Nephron (organoid): ENCODE measurements at regions not wholly inside any gene's neighbourhood (a gene's known extent, or its start where the extent isn't known, plus 50 kb on each side); places are given as distances from the start of the nearest gene placed in this dataset.

Source experiments
- H3K27ac Mint-ChIP-seq, 3 experiments: 2 replicates each; pipeline ENCODE4 v1.8.0; 2020; ENCODE audit warnings: mixed read lengths in 3 of 3, mild to moderate bottlenecking in 2 of 3, moderate library complexity in 1 of 3
- H3K27me3 Mint-ChIP-seq: 2 replicates; pipeline ENCODE4 v1.8.0; 2021; ENCODE audit warnings: low read depth, mild to moderate bottlenecking, moderate library complexity, mixed read lengths
- H3K36me3 Mint-ChIP-seq: 2 replicates; pipeline ENCODE4 v1.8.0; 2020; ENCODE audit warnings: low read depth, mixed read lengths
- H3K4me1 Mint-ChIP-seq: 2 replicates; pipeline ENCODE4 v1.8.0; 2020; ENCODE audit warnings: mixed read lengths
- H3K4me3 Mint-ChIP-seq, 3 experiments: 2 replicates each; pipeline ENCODE4 v1.8.0; 2020; ENCODE audit warnings: mild to moderate bottlenecking in 3 of 3, mixed read lengths in 3 of 3, moderate library complexity in 2 of 3
- H3K9me3 Mint-ChIP-seq: 2 replicates; pipeline ENCODE4 v1.8.0; 2020; ENCODE audit warnings: mixed read lengths
- CTCF ChIP-seq, 3 experiments: fragments of 200-600 bp; sonication (generic); IDR thresholded peaks; one replicate each; pipeline ENCODE4 v1.5.0; 2021; ENCODE audit warnings: antibody characterized with exemption in 3 of 3; ENCODE audit not compliant: unreplicated experiment in 3 of 3

- TF ChIP-seq CTCF (IDR thresholded peaks at IDR 0.05; ENCODE audit: unreplicated experiment in 3 of 3), result no peak
- peaks cover 27% of the 10 kb centered on the region for H3K27me3 Mint-ChIP-seq
- H3K9me3 Mint-ChIP-seq, result no peaks in the 10 kb centered on the region
- no peak overlapping the region for H3K4me3 Mint-ChIP-seq
- H3K27ac Mint-ChIP-seq, result peak overlapping the region in 1 of 3 experiments; percentile 27
- H3K36me3 Mint-ChIP-seq, result no peaks in the 10 kb centered on the region
- H3K4me1 Mint-ChIP-seq, result peaks cover 45% of the 10 kb centered on the region
Measured at GRCh38 chr22:27303718-27304117, 497.8 kb downstream of the MN1 start.

GRCh38 chr22:27306771-27307170 is 494.8 kb downstream of the MN1 start:
- no peak for TF ChIP-seq CTCF (IDR thresholded peaks at IDR 0.05; ENCODE audit: unreplicated experiment in 3 of 3)
- Mint-ChIP-seq H3K27me3 (peaks cover 10% of the 10 kb centered on the region), H3K36me3 (no peaks in the 10 kb centered on the region), H3K9me3 (no peaks in the 10 kb centered on the region), H3K4me3 (no peak overlapping the region), H3K27ac (peak overlapping the region in 2 of 3 experiments; percentile 88 to 94), H3K4me1 (peaks cover 36% of the 10 kb centered on the region)

- Mint-ChIP-seq H3K36me3 (no peaks in the 10 kb centered on the region), H3K27ac (peak overlapping the region; percentile 7 to 94 (median 88)), H3K4me3 (no peak overlapping the region), H3K27me3 (peaks cover 7% of the 10 kb centered on the region), H3K9me3 (no peaks in the 10 kb centered on the region), H3K4me1 (peaks cover 36% of the 10 kb centered on the region)
- no peak for TF ChIP-seq CTCF (IDR thresholded peaks at IDR 0.05; ENCODE audit: unreplicated experiment in 3 of 3)
Measured at GRCh38 chr22:27307545-27308247, 493.9 kb downstream of the MN1 start.

GRCh38 chr22:27308513-27308912 is 493.0 kb downstream of the MN1 start:
- TF ChIP-seq CTCF (IDR thresholded peaks at IDR 0.05; ENCODE audit: unreplicated experiment in 3 of 3), result no peak
- H3K27ac Mint-ChIP-seq, result peak overlapping the region in 2 of 3 experiments; percentile 88 to 94
- peaks cover 36% of the 10 kb centered on the region for H3K4me1 Mint-ChIP-seq
- no peaks in the 10 kb centered on the region for H3K36me3 Mint-ChIP-seq
- no peak overlapping the region for H3K4me3 Mint-ChIP-seq
- peaks cover 7% of the 10 kb centered on the region for H3K27me3 Mint-ChIP-seq
- H3K9me3 Mint-ChIP-seq, result no peaks in the 10 kb centered on the region

- TF ChIP-seq CTCF (IDR thresholded peaks at IDR 0.05; ENCODE audit: unreplicated experiment in 3 of 3), result no peak
- Mint-ChIP-seq H3K27me3 (peaks cover 2% of the 10 kb centered on the region), H3K4me3 (no peak overlapping the region), H3K36me3 (no peaks in the 10 kb centered on the region), H3K4me1 (peaks cover 36% of the 10 kb centered on the region), H3K9me3 (no peaks in the 10 kb centered on the region), H3K27ac (peak overlapping the region in 1 of 3 experiments; percentile 91)
Measured at GRCh38 chr22:27309697-27310096, 491.9 kb downstream of the MN1 start.
